ENCODE measurements at regions not wholly inside any gene's neighbourhood (a gene's known extent, or its start where the extent isn't known, plus 50 kb on each side); places are given as distances from the start of the nearest gene placed in this dataset.

DNA sequence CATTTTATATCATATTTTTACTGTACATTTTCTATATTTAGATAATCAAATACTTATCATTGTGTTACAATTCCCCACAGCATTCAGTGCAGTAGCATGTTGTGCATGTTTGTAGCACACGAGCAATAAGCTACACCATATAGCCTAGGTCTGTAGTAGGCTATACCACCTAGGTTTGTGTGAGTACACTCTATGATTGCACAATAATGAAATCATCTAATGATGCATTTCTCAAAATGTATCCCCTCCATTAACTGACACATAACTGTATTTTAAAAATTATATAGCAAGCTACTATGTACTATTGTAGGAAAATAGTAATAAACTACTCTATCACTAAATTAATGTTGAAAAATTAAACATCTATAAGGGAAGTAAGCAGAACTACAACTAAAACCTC is 518.4 kb upstream of the PABPC4L start:
- Histone ChIP-seq H3K9me3 (replicated peaks; ENCODE audit: control insufficient read depth, insufficient read depth, low read length) (no peaks in the 10 kb centered on the region), H3K9me1 (replicated peaks; ENCODE audit: control insufficient read depth, extremely low read depth, insufficient read depth, low read length) (no peaks in the 10 kb centered on the region), H3K4me1 (ENCODE audit: control insufficient read depth, extremely low read depth, insufficient read depth, low read length) (peaks cover 12% of the 10 kb centered on the region), H3K9ac (replicated peaks; ENCODE audit: extremely low read depth, insufficient read depth, low read length) (no peak overlapping the region), H3K4me3 (replicated peaks in 1 of 3; ENCODE audit: insufficient read depth in 1 of 3, low read depth in 1 of 3, low read length in 3 of 3) (no peak overlapping the region), H3K27me3 (ENCODE audit: control insufficient read depth in 2 of 2, insufficient read depth in 2 of 2, low read length in 2 of 2) (no peaks in the 10 kb centered on the region), H3K4me2 (ENCODE audit: insufficient read depth, low read length) (no peak overlapping the region), H3K27ac (ENCODE audit: insufficient read depth, low read depth, low read length) (no peak overlapping the region), H4K20me1 (replicated peaks; ENCODE audit: control insufficient read depth, extremely low read depth, insufficient read depth, low read length) (no peaks in the 10 kb centered on the region), H3K36me3 (ENCODE audit: control insufficient read depth in 2 of 2, extremely low read depth in 1 of 2, insufficient read depth in 2 of 2, low read length in 2 of 2) (no peaks in the 10 kb centered on the region), H3K79me2 (ENCODE audit: control insufficient read depth, insufficient read depth, low read length) (no peaks in the 10 kb centered on the region), H2AFZ (ENCODE audit: low read depth, low read length) (no peak overlapping the region)
- POLR2A ChIA-PET = no interaction called here
- intact Hi-C loops (cut with micrococcal nuclease) = loop anchor here (5.0 kb wide), 1 partner anchor 133 kb away; no protein-coding TSS in a partner anchor
- FAIRE-seq (no peak), DNase-seq (ENCODE audit: low read depth, low spot score) (no peak)
- TF ChIP-seq MYC (IDR thresholded peaks at IDR 0.05; ENCODE audit: low read depth, low read length) (no peak), POLR2AphosphoS5 (IDR thresholded peaks at IDR 0.05; ENCODE audit: insufficient read depth, low read depth, low read length) (no peak), JUN (IDR thresholded peaks at IDR 0.05; ENCODE audit: borderline replicate concordance, insufficient read depth, insufficient read length, low read depth) (no peak), EZH2 (IDR thresholded peaks at IDR 0.05; ENCODE audit: borderline replicate concordance, low read depth, low read length, severe bottlenecking) (no peak), POLR2A (IDR thresholded peaks at IDR 0.05; ENCODE audit: low read depth, low read length) (no peak), FOS (IDR thresholded peaks at IDR 0.05; ENCODE audit: borderline replicate concordance, insufficient read depth, low read length) (no peak), GATA2 (IDR thresholded peaks at IDR 0.05; ENCODE audit: insufficient read depth, insufficient read length, low read depth, low read length) (no peak)
- TF ChIP-seq, protein P1, sequence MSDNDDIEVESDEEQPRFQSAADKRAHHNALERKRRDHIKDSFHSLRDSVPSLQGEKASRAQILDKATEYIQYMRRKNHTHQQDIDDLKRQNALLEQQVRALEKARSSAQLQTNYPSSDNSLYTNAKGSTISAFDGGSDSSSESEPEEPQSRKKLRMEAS (IDR thresholded peaks at IDR 0.05; ENCODE audit: insufficient read depth, insufficient read length) = no peak
- TF ChIP-seq, protein P2, sequence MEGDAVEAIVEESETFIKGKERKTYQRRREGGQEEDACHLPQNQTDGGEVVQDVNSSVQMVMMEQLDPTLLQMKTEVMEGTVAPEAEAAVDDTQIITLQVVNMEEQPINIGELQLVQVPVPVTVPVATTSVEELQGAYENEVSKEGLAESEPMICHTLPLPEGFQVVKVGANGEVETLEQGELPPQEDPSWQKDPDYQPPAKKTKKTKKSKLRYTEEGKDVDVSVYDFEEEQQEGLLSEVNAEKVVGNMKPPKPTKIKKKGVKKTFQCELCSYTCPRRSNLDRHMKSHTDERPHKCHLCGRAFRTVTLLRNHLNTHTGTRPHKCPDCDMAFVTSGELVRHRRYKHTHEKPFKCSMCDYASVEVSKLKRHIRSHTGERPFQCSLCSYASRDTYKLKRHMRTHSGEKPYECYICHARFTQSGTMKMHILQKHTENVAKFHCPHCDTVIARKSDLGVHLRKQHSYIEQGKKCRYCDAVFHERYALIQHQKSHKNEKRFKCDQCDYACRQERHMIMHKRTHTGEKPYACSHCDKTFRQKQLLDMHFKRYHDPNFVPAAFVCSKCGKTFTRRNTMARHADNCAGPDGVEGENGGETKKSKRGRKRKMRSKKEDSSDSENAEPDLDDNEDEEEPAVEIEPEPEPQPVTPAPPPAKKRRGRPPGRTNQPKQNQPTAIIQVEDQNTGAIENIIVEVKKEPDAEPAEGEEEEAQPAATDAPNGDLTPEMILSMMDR (IDR thresholded peaks at IDR 0.05; ENCODE audit: extremely low read depth in 1 of 2, insufficient read depth in 1 of 2, low read depth in 1 of 2, low read length in 2 of 2) = no peak
- CTCF ChIA-PET = interaction anchor here (1.2 to 1.4 kb wide), 3 partner anchors 9 to 17 kb away, joined by 3 to 4 read pairs (median 3); no protein-coding TSS in a partner anchor
- dilution Hi-C loops (cut with MboI; ENCODE audit: extremely low pct_ligation_motif_present, low sequenced_read_pairs) = no loop called here
- BruUV-seq (replicated peaks) = no TSS peak
